ENCODE measurements at regions not wholly inside any gene's neighbourhood (a gene's known extent, or its start where the extent isn't known, plus 50 kb on each side); places are given as distances from the start of the nearest gene placed in this dataset.

DNA sequence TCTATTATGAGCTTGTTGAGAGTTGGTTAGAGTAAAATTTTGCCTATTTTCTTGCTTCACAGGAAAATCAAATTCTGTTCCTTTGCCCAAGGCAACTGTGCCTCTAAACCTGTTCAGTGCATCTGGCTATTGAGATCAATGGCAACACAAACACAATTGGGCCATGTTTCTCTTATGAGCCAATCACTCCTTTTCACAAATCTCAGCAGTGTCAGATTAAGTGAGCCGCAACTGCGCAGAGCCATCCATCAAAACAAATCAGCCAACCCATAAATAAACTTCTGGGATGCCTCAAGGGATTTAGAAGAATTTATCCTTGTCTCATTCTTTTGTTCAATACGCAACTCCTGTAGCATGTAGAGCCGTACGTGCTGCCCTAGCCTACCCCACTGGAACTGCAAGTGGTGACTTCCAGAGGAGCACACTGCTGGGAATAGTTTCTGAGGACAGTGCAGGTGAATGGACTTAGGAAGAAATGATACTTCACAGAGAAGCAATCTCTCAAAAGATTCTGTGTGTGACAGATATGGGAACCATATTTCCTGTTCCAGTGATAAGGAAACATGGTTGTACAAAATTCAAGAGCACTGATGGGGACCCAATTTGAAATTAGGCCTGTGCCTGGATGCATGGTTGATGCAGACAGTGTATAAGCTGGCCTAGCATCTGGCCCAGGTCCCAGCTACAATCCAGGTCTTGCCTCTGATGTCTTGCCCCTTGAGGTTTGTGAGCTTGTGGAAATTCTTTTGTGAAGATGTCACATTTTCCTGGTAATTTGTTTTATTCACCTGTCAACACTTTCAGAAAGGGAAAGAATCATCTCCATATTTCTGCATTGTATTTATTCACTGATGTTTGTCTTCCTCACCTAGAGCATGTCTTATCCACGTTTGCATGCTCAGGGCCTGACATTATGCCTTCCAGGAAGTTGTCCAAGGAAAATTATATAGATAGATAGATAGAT, 166.2 kb downstream of the URB2 start:
- TF ChIP-seq, protein P1, sequence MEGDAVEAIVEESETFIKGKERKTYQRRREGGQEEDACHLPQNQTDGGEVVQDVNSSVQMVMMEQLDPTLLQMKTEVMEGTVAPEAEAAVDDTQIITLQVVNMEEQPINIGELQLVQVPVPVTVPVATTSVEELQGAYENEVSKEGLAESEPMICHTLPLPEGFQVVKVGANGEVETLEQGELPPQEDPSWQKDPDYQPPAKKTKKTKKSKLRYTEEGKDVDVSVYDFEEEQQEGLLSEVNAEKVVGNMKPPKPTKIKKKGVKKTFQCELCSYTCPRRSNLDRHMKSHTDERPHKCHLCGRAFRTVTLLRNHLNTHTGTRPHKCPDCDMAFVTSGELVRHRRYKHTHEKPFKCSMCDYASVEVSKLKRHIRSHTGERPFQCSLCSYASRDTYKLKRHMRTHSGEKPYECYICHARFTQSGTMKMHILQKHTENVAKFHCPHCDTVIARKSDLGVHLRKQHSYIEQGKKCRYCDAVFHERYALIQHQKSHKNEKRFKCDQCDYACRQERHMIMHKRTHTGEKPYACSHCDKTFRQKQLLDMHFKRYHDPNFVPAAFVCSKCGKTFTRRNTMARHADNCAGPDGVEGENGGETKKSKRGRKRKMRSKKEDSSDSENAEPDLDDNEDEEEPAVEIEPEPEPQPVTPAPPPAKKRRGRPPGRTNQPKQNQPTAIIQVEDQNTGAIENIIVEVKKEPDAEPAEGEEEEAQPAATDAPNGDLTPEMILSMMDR (IDR thresholded peaks at IDR 0.05) = no peak
- no peaks in the 10 kb centered on the region for H3K9me3 ChIP-seq
- peak overlapping the region; percentile 71 for H3K27ac ChIP-seq
- peaks cover 11 to 24% of the 10 kb centered on the region in 2 experiments for H3K4me1 ChIP-seq (ENCODE audit: control insufficient read depth in 1 of 2, insufficient read depth in 1 of 2, low read depth in 1 of 2, low read length in 1 of 2)
- no peaks in the 10 kb centered on the region for H3K27me3 ChIP-seq
- no peak overlapping the region for H3K4me3 ChIP-seq (ENCODE audit: low read depth in 1 of 2, low read length in 1 of 2)
- no peaks in the 10 kb centered on the region for H3K36me3 ChIP-seq

DNA sequence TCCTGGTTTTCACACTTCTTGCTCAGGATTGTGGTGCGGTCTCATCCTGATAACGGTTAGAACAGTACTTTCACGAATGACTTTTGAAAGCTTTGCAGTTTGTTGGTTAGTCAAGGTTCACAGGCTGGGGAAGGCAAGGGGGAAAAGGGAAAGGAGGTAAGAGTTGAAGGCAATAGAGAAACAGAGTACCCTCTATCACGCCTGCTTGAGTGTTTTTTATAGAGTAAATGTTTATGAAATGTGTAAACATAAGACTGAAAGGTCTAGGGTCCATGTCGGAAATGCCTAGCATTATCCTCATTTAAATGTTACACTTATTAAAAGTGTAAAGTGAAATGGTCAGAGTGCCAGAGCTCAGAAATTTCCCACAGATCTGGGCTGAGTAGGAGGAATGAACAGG, 167.4 kb downstream of the URB2 start:
- TF ChIP-seq, protein P1 (IDR thresholded peaks at IDR 0.05) = no peak
- H3K9me3 ChIP-seq = no peaks in the 10 kb centered on the region
- no peak overlapping the region for H3K27ac ChIP-seq
- H3K4me3 ChIP-seq (ENCODE audit: low read depth in 1 of 2, low read length in 1 of 2) = no peak overlapping the region
- no peaks in the 10 kb centered on the region for H3K27me3 ChIP-seq
- no peaks in the 10 kb centered on the region for H3K36me3 ChIP-seq
- peaks cover 11 to 24% of the 10 kb centered on the region in 2 experiments for H3K4me1 ChIP-seq (ENCODE audit: control insufficient read depth in 1 of 2, insufficient read depth in 1 of 2, low read depth in 1 of 2, low read length in 1 of 2)

DNA sequence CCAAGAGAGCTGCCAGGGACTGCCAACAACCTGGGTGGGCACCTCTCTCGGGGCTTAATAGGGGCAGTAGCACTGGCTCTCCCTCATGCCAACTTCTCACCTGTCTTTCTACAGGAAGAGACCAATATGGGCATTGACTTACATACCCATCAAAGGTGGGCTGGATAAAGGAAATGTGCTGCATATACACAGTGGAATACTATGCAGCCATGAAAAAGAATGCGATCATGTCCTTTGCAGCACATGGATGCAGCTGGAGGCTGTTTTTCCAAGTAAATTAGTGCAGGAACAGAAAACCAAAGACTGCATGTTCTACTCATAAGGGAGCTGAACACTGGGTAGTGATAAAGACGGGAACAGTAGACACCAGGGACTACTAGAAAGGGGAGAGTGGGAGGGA, 172.5 kb downstream of the URB2 start:
- Histone ChIP-seq H3K36me3 (no peaks in the 10 kb centered on the region), H3K27ac (no peak overlapping the region), H3K4me3 (ENCODE audit: low read depth in 1 of 2, low read length in 1 of 2) (no peak overlapping the region), H3K4me1 (ENCODE audit: control insufficient read depth in 1 of 2, insufficient read depth in 1 of 2, low read depth in 1 of 2, low read length in 1 of 2) (no peaks in the 10 kb centered on the region), H3K27me3 (no peaks in the 10 kb centered on the region), H3K9me3 (no peaks in the 10 kb centered on the region)
- TF ChIP-seq, protein P1 (IDR thresholded peaks at IDR 0.05) = no peak

DNA sequence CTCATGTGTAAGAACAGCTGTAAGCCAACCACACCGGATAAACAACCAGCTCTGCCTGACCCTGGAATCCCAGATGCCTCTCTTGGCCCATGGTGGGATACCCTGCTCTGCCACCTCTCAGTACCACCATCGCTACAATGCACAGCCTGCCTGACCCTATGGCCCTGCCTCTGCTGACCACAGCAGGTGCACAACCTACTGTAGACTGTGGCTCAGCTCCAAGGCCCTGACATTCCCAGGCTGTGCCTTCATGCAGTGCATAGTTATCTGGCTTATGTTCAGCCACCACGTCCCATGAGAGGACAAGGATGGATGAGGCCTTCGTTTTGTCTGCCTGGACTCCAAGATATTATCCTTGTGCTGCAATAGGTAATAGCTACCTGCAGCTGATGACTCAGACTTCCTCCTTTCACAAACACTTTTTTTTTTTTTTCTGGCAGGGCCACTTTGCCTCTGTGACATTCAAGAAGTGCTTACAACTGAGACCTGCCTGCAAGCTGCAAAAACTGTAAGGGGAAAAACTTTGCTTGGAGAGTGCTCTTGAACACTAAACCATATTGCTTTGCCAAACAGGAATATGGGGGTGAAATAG, 177.7 kb downstream of the URB2 start:
- TF ChIP-seq, protein P1 (IDR thresholded peaks at IDR 0.05) = no peak
- Histone ChIP-seq H3K9me3 (no peaks in the 10 kb centered on the region), H3K4me3 (ENCODE audit: low read depth in 1 of 2, low read length in 1 of 2) (no peak overlapping the region), H3K27ac (no peak overlapping the region), H3K36me3 (no peaks in the 10 kb centered on the region), H3K4me1 (ENCODE audit: control insufficient read depth in 1 of 2, insufficient read depth in 1 of 2, low read depth in 1 of 2, low read length in 1 of 2) (no peaks in the 10 kb centered on the region), H3K27me3 (no peaks in the 10 kb centered on the region)

DNA sequence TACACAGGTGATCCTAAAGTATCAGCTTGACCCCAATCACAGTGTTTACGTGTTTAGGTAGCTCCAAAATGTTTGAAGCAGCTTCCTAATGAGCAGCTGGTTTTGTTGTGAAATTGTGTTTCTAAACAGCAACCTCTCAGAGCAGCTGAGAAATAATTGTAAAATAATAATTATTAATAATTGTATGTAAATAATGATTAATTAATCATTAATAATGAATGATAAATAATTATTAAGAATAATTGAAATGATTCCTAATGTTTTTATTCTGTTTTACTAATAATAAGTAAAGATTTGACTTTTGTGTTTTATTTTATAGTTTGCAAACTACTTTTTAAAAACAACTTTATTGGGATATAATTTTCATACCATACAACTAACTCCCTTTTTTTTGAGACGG, 182.2 kb downstream of the URB2 start:
- Histone ChIP-seq H3K36me3 (no peaks in the 10 kb centered on the region), H3K9me3 (peaks cover 6% of the 10 kb centered on the region), H3K27me3 (no peaks in the 10 kb centered on the region), H3K4me3 (ENCODE audit: low read depth in 1 of 2, low read length in 1 of 2) (no peak overlapping the region), H3K4me1 (ENCODE audit: control insufficient read depth in 1 of 2, insufficient read depth in 1 of 2, low read depth in 1 of 2, low read length in 1 of 2) (no peaks in the 10 kb centered on the region), H3K27ac (no peak overlapping the region)
- TF ChIP-seq, protein P1 (IDR thresholded peaks at IDR 0.05) = no peak
